Putamen (tissue), 1 donor: ENCODE measurements at regions not wholly inside any gene's neighbourhood (a gene's known extent, or its start where the extent isn't known, plus 50 kb on each side); places are given as distances from the start of the nearest gene placed in this dataset.

Experiments used
- DNase-seq: peaks from one replicate; pipeline ENCODE4 v3.0.0-alpha.2; 2016; ENCODE audit warnings: low spot score

GRCh38 chr5:39891376-39891775 is 466.6 kb upstream of the DAB2 start:
- DNase-seq = no peak

DNA sequence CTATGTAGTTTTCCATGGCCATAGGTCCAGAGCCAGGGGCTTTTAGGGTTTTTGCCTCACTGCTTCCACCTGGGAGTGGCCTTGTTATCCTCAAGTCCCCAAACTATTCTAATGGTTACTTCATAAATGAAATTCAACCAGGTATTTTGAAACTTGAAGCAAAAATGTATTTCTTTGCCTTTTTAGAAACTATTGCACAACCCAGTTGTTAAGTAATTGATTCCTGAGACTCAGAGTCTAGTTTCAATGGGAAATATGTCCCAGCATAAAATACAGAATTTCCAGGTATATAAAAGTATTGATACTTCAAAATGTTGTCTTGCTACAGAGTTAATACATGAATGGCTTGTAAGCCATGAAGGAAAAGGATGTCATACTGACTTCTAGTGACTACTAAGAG is 456.2 kb upstream of the DAB2 start:
- no peak for DNase-seq

DNA sequence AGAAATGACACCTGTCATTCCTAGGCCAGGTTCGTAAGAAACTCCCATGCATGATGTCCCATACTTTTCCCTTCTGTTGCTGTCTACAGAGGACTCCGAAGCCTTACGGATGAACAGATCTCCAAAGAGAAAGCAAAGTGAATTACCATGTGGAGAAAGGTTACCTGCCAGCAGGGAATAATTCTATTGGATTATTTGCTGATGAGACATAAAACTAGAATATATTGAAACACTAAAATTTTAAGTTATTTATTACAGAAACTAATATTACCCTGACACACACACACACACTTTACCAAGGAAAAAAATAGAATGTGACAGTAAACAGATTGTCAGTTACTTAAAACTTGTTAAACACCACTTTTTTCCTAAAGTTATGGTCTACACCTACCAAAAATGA is 452.7 kb upstream of the DAB2 start:
- no peak for DNase-seq

- no peak for DNase-seq
These were observed 451.4 kb upstream of the DAB2 start for GRCh38 chr5:39876146-39876545.

DNA sequence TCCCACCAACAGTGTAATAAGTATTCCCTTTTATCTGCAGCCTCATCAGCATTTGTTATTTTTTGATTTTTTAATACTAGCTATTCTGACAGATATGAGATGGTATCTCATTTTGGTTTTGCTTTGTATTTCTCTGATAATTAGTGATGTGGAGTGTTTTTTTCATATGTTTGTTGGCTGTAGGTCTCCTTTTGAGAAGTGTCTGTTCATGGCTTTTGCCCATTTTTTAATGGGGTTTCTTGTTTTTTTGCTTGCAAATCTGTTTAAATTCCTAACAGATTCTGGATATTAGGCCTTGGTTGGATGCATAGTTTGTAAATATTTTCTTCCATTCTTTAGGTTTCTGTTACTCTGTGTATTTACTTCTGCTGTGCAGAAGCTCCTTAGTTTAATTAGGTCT is 445.4 kb upstream of the DAB2 start:
- DNase-seq = no peak

DNA sequence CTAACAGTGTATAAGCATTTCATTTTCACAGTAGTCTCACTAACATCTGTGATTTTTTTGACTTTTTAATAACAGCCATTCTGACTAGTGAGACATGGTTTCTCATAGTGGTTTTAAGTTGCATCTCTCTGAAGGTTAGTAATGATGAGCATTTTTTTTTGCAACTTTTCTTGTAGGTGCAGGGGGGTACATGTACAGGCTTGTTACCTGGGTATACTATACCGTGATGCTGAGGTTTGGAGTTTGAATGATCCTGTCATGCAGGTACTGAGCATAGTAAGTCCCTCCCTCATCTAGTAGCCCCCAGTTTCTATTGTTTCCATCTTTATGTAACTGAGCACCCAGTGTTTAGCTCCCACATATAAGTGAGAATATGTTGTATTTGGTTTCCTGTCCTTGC is 444.6 kb upstream of the DAB2 start:
- no peak for DNase-seq

- no peak for DNase-seq
These were observed 443.1 kb upstream of the DAB2 start for GRCh38 chr5:39867923-39868322.

DNA sequence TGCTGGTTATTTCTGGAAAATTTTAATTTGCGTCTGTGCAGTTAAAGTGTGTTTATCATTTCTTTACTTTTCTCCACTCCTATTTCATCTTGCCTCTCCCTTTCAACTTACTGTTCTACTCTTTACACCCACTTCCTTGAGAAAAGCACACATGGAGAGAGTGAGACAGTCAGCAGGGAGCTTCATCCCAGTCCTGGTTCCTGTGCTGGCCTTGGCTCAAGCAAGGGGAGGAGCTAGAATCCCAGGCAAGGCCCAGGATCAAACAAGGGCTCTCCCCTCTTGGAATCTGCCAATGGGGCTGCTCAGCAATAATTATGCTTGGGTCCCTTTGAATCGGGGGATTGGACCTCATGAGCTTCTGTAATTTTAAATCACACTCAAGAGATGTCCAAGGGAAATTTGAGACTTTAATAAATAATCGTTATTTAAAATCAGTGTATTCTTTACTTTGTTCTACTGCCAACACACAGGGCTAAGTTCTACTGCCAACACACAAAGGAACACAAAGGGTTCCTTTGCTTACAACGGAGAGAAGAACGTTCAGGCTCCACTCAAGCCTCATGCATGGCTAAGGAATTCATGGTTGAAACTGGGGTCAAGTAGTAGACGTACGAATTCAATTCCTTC is 439.3 kb upstream of the DAB2 start:
- no peak for DNase-seq

DNA sequence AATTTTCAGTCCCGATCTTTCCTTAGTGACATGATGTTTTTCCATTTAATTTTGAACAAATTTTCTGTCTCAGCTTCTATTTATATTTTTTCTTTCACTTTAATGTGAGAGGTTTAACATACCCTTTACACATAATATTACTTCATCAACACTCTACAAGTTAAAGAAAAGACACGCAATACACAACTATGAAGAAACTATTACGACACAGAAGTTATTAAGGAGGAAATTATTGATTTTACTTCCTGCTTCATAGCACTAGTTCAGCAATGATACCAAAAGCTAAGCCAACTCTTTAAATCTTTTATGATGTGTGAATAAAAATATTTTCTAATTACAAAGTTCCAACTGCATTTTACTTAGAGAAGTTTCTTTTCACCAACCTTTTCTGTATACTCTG is 432.3 kb upstream of the DAB2 start:
- DNase-seq = no peak

GRCh38 chr5:39854771-39855410 is 430.1 kb upstream of the DAB2 start:
- DNase-seq = no peak

DNA sequence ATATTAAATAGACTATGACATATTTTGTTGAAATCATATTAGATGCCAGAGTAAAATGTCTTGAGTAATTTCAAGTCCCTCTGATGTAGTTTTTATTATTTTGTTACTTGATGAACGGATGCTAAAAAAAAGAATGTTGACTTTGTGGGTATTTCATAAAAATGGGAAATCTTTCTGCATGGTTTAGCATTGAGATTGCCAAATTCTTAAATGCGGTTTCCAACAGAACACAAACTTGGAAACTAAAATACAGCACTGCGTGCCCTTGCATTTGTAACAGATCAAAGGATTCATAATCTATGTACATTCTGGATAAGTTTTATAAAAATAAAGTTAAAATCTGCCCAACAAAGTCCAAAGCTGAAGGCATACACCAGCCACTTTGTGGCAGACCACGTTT is 425.5 kb upstream of the DAB2 start:
- no peak for DNase-seq

GRCh38 chr5:39846144-39846543 is 421.4 kb upstream of the DAB2 start:
- no peak for DNase-seq

GRCh38 chr5:39843767-39844166 is 419.0 kb upstream of the DAB2 start:
- DNase-seq = no peak

GRCh38 chr5:39835371-39835770 is 410.6 kb upstream of the DAB2 start:
- DNase-seq = no peak

- no peak for DNase-seq
These were observed 404.7 kb upstream of the DAB2 start for GRCh38 chr5:39829441-39829840.

DNA sequence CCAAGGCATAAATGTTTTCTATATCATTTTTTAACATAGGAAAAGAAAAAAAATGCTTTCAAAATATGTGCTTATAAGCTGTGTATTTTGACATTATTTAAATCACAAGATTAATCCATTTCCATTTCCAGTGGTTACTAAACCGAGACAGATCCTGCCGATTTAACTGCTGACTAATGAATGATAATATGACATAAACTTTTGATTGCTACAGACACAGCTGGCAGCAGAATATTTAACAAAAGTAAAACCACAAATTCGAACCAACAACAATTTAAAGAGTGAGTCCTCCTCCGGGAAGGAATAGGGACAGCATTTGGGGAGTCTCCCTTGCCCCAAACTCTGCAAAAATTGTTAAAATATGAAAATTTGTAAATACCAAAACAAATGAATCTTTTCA is 401.3 kb upstream of the DAB2 start:
- no peak for DNase-seq

GRCh38 chr5:39825301-39825700 is 400.5 kb upstream of the DAB2 start:
- no peak for DNase-seq

DNA sequence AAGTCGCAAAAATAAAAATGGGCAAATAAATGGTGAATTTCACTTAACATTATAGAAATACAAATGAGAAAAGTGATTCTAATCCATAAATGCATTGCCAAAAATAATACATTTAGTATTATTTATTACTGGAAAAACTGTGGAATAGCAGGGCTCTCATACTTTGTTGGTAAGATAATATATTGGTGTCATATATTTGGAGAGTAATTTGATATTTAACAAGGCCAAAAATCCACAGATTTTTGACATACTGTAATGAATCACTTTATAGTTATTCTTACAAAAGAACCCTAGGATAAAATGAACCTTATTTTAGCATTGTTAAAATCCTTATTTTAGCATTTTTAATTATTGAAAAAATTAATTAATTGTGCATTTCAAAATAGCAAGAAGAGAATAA is 397.2 kb upstream of the DAB2 start:
- DNase-seq = no peak

DNA sequence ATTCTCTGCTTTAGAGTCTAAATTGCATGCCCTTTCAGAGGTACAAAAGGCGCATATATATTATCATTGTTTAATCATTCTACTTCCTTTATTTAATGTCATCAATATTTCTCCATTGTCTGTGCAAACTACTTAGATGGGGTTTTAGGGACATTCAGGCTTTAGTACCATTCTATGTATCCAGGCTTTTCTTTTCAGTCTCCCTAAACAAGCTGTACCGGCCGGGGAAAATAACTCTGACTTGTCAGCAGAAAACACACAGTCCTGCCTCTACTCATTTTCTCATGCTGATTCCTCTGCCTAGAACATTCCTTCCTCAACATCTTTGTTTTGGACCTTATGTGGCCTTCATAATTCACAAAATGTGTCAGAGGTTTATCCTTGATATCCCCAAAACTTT is 392.1 kb upstream of the DAB2 start:
- DNase-seq = no peak

DNA sequence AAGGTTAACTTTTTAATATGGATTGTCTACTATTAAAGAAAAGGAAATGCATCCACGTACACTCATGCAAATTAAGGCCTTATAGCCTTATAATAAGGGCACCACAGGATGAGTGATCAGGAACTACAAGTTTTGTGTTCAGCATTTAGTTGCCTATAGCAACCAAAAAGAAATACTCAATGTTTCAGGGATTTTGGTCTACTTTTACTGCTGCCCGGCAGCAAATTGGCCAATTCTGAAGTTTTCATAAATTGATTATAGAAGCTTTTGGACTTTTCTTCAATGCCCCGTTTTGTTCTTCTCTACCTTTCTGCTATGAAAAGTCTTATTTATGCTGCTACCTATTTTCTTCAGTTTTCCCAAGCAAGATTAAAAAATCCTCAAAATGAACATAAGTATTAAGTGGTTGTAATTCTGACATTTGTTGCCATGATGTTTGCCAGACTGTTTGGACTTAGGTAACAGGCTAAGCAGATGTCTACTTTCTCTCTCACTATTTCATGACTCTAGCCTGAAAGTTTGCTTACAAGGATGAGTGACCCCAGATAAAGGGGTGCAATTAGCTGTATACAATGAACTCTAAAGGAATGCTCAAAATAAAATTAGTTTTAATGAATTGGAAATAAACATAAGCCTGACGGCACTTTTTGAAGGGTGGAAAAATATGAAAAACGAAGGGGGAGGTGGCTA is 391.5 kb upstream of the DAB2 start:
- DNase-seq = no peak

DNA sequence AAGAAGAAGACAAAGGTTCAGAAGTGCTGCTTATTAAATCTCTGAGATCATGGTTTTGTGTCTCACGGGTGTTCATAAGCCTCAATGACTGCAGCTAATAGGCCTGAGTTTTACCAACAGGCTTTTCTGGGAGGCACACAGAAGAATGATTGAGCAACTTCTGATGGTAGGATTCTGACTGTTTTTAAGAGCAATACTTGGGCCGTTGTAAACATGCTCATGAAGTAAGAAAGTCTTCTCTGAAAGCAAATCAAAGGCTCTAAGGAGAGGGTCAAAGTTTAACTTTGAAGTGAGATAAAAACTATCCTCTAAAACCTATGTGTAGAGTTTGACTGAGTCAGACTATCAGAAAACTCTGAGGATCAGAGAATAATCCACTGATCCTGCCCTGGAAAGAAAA is 390.9 kb upstream of the DAB2 start:
- no peak for DNase-seq

DNA sequence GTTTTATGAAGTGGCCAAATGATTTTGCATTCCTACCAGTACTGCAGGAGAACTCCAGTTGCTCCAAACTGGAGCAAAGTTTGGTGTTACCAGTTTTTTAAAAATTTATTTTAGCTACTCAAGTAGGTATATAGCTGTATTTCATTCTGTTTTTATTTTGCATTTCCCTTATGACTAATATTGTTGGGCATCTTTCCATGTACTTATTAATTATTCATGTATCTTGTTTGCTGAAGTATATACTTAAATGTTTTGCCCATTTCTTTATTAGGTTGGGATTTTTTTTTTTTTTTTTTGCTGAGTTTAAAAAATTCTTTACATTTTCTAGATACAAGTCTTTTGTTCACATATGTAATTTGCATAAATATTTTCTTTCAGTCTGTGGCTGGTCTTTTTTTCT is 386.6 kb upstream of the DAB2 start:
- DNase-seq = no peak

- no peak for DNase-seq
These were observed 383.9 kb upstream of the DAB2 start for GRCh38 chr5:39808656-39809055.

- no peak for DNase-seq
These were observed 376.5 kb upstream of the DAB2 start for GRCh38 chr5:39801306-39801705.
